GM19043 (cell line): ENCODE measurements at regions not wholly inside any gene's neighbourhood (a gene's known extent, or its start where the extent isn't known, plus 50 kb on each side); places are given as distances from the start of the nearest gene placed in this dataset.

Experiments used
- ATAC-seq: cut with Tn5 transposase; IDR thresholded peaks from one replicate; pipeline ENCODE4 v1.9.1; 2021; ENCODE audit warnings: low read depth; ENCODE audit not compliant: unreplicated experiment

DNA sequence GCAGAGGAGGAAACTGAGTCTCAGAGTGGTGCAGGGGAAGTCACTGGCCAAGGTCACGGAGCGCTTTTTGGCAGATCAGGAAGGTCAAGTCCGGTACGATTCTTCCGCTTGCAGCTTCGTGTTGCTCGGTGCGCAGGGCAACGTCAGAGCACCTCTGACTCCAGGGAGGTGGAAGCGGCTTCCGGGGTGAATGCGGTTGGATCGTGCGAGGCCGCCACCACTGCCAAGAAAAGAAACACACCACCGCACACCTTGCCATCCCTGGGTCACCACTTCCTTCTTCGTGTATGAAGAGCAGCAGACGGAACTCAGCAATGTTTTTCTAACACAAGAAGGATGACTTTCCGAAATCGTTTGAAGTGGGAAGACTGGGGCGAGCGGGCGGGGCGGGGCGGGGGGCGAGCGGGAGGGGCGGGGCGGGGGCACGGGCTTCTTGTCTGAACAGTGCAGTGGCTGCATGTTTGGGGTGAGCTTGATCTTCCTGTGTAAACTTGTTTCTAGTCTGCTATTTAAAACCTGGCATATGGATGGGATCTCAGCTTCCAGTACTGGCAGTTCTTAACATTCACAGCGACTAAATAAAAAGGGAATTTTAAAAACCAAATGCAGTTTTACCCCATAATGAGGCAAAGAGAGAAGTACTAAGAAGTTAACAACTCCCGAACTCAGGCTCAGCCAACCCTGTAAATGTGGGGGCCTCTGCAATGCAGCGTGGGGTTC is 300.0 kb downstream of the RRAGC start:
- peak; percentile 64 for ATAC-seq

- peak; percentile 35 for ATAC-seq
Measured at GRCh38 chr1:38558500-38559445, 300.8 kb downstream of the RRAGC start.

GRCh38 chr1:38558055-38558454 is 301.5 kb downstream of the RRAGC start:
- ATAC-seq = no peak

GRCh38 chr1:38555594-38555993 is 304.0 kb downstream of the RRAGC start:
- no peak for ATAC-seq

DNA sequence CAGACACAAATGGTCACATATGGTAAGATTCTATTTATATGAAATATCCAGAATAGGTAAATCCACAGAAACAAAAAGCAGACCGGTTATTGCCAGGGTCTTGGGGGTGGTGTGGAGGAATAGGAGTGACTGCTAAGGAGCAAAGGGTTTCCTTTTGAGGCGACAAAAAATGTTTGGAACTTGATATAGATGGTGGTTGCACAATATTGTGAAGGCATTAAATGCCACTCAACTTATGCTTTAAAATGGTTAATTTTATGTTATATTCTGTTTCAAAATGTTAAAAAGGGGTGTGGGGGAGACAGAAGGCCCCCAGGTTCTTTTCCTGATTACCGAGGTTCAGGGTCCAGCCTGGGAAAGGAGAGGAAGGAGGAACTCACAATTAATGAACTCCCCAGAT is 304.4 kb downstream of the RRAGC start:
- ATAC-seq = no peak

GRCh38 chr1:38551318-38552307 is 308.0 kb downstream of the RRAGC start:
- no peak for ATAC-seq

GRCh38 chr1:38549191-38549590 is 310.4 kb downstream of the RRAGC start:
- no peak for ATAC-seq

DNA sequence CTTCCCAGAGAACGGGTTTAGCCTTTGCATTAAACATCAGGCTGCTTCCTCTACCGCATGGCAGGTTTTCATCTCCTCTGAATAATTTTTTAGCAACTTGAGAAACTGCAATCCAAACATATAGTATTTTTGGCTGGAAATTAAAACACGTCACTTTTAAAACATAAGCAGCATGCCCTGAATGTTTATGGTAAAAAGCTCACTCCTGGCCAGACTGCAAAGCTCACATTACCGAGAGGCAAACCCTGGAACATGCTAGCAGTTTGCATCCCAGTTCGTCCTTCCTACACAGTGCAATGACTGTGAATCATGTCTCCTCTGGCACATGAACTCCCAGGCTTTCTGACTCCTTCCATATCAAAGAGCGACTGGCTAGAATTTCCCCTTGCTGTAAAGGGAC is 312.3 kb downstream of the RRAGC start:
- ATAC-seq = no peak

GRCh38 chr1:38546636-38547035 is 312.9 kb downstream of the RRAGC start:
- ATAC-seq = no peak

DNA sequence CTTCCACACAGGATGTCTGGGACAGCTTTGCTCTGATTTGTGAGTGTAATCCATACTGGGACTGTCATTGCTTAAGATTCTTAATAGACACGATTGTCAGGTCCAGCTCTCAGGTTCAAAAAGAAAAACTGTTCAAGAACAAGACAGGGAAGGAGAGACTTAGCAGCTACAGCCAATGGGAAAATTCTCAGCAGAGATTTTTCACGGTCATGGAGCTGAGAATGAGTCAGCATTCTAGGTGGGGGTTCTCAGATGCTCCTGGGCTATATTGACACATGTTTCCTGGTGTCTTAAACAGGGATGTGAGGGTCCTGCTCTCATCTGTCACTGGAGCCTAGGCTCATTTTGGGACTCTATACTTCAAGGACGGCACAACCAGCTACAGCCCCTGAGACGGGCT is 318.3 kb downstream of the RRAGC start:
- no peak for ATAC-seq

DNA sequence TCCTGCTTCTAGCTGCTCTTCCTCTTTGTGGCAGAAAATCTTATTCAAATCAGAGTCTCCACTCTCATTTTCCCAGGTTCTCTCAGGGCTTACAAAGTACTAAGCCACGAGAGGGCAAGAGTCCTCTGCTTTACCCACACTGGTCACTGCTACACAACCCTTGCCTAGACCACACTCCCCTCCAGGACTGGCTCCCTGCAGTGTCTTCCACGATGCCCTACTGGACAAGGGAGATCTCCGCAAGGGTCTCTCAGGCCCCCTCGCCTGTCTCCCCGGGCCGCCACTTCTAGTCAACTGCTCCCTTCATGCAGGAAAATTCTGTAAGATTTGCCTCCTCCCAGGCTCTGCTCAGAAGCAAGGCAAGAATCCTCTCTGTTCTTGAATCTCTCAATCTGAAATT is 319.6 kb downstream of the RRAGC start:
- no peak for ATAC-seq

- no peak for ATAC-seq
Measured at GRCh38 chr1:38538834-38539233, 320.7 kb downstream of the RRAGC start.

- ATAC-seq = no peak
Measured at GRCh38 chr1:38536089-38536488, 323.5 kb downstream of the RRAGC start.

DNA sequence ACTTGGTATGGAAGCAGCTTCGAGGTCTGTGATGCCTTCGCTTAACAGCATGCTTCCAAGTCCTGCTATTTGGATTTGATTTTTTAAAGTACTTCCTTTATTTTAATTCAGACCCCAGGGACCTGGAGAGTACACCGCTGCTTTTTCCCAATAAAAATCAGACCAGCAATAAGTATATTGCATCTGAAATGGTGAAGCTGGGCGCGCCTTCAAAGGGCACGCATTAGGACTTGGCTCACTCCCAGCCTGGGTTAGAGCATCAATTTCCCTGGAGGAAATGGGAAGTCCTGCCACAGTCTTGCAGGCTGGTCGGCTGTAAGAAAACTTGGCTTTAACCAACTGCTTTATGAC is 325.1 kb downstream of the RRAGC start:
- no peak for ATAC-seq

- no peak for ATAC-seq
Measured at GRCh38 chr1:38533772-38534472, 325.6 kb downstream of the RRAGC start.

DNA sequence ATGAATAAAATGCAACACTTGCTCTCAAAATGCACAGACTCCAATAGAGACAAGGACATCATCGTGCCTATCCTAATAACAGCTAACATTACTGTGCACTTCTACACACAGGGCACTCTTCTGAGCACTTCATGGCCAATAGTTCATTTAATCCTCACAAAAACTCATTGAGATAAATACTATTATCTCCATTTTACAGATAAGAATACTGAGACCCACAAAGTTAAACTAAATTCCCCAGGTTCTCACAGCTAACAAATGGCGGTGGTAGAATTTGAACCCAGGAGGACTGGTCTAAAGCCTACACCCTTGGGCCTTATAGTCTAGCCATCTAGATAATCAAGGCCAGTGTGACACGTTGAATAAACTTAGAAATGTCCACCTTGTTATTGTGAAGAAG is 328.6 kb downstream of the RRAGC start:
- ATAC-seq = no peak

DNA sequence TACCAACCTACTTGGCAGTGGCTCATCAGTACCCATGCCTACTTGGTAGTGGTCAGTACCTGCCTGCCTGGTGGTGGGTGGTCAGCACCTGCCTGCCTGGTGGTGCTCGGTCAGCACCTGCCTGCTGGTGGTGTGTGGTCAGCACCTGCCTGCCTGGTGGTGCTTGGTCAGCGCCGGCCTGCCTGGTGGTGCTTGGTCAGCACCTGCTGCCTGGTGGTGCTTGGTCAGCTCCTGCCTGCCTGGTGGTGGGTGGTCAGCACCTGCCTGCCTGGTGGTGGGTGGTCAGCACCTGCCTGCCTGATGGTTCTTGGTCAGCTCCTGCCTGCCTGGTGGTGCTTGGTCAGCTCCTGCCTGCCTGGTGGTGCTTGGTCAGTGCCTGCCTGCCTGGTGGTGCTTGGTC is 329.6 kb downstream of the RRAGC start:
- ATAC-seq = no peak

DNA sequence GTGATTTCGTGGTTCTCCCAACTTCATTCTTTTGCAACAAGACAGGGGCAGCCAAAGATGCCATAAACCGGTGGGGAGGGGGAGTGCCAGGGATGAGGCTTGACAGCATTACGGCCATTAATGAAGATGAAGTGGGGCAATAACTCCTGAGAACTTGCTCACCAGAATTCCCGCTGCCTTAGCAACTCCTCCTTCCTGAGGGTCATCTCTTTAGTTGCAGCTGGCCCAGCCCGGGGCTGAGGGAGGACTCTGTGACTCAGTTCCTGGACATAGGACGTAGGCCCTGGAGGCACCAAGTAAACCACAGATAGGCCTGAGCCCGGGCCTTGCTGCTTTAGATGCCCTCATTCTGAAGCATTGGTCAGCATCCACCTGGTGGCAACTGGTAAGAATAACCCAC is 330.2 kb downstream of the RRAGC start:
- no peak for ATAC-seq

DNA sequence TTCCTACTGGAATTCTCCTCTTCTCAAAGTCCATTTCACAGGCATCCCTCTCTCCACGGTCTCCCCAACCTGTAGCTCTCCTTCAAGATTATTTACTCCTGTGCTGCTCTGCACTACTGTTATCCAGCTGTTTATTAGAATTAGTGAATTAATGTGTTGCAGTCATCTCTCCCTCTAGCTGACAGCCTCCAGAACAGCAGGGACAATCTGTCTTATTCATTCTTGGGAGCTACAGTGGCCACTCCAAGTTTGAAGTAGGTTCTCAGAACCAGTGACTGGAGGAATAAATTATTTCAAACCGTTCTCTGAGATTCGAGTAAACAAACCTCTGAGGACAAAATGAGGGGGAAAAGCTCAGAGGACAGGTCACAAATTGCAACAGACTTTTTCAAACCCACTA is 330.9 kb downstream of the RRAGC start:
- ATAC-seq = no peak

DNA sequence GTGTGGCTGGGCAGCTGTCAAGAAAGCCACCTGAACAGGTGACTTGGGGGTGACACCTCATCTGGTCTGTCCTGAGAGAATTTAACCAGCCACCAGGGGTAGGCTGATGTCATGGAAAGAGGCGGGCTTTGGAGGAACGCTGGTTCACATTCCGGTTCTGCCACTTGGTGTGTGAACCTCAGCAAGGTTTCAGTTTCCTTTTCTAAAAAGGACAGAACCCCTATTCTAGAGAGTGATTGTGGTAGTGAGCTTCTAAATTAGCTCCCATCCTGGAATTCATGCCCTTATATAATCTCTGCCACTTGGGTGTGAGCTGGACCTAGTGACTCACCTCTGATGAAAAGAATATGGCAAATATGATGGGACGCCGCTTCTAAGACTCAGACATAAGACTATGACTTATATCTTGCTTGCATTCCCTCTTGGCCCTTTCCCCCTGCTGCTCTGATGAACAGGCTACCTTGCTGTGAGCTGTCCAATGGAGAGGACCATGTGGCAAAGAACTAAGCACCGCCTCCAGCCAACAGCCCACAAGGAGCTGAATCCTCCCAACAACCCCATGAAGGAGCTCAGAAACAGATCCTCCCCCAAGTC is 332.1 kb downstream of the RRAGC start:
- peak; percentile 68 for ATAC-seq
